Endothelial cell of umbilical vein (primary cell): ENCODE measurements at regions not wholly inside any gene's neighbourhood (a gene's known extent, or its start where the extent isn't known, plus 50 kb on each side); places are given as distances from the start of the nearest gene placed in this dataset.

Experiments used
- BruUV-seq: library from RNA; stranded (reverse); fragments of 400-500 nt; replicated peaks from 2 replicates; lab custom pipeline; 2021; lab: Mats Ljungman, UMichigan
- CTCF ChIA-PET: fragments of 300-600, 350-600 bp; sonication (Branson Sonifier 250); formaldehyde crosslinking; loops from one replicate; lab custom pipeline; 2021; ENCODE audit warnings: antibody characterized with exemption, inconsistent platforms; lab: Charles Lee
- POLR2A ChIA-PET: fragments of 300-600, 350-600 bp; sonication (Branson Sonifier 250); formaldehyde crosslinking; loops from one replicate; lab custom pipeline; 2021; ENCODE audit warnings: antibody characterized with exemption, inconsistent platforms; lab: Charles Lee
- DNase-seq: peaks from one replicate; pipeline ENCODE4 v3.0.0-alpha.2; 2011; ENCODE audit warnings: low read depth, low spot score
- FAIRE-seq: peaks from 2 replicates; lab custom pipeline; 2011; peaks lifted over from hg19 to GRCh38; lab: Jason Lieb, UNC
- H2AFZ ChIP-seq: 2 replicates; pipeline ENCODE4 v1.6.0; 2012; ENCODE audit warnings: low read depth, low read length, control low read depth, inconsistent platforms
- H3K27ac ChIP-seq: 2 replicates; pipeline ENCODE4 v1.5.1; 2011; ENCODE audit warnings: low read depth, mild to moderate bottlenecking, control low read depth, low read length, moderate library complexity; ENCODE audit not compliant: insufficient read depth
- H3K27me3 ChIP-seq, 2 experiments: 2 replicates each; pipeline versions ENCODE4 v1.6.0 to v1.6.1; 2011; ENCODE audit warnings: low read length in 2 of 2, mixed read lengths in 1 of 2; ENCODE audit not compliant: control insufficient read depth in 2 of 2, insufficient read depth in 2 of 2
- H3K36me3 ChIP-seq, 2 experiments: 2 replicates in 1 of 2; 3 replicates in 1 of 2; pipeline ENCODE4 v1.5.1; 2011; ENCODE audit warnings: low read length in 2 of 2, mild to moderate bottlenecking in 1 of 2, moderate library complexity in 1 of 2; ENCODE audit not compliant: control insufficient read depth in 2 of 2, insufficient read depth in 2 of 2; ENCODE audit errors: extremely low read depth in 1 of 2
- H3K4me1 ChIP-seq: 3 replicates; pipeline ENCODE4 v1.5.1; 2011; ENCODE audit warnings: mild to moderate bottlenecking, low read length; ENCODE audit not compliant: control insufficient read depth, insufficient read depth; ENCODE audit errors: extremely low read depth
- H3K4me2 ChIP-seq: 2 replicates; pipeline ENCODE4 v1.6.1; 2011; ENCODE audit warnings: low read length, control low read depth, mixed read lengths; ENCODE audit not compliant: insufficient read depth
- H3K4me3 ChIP-seq, 3 experiments: fragments of 200-600 bp in 1 of 3; sonication (generic), shearing (Covaris generic) in 1 of 3; replicated peaks in 1 of 3; 2 replicates each; pipeline ENCODE4 v1.5.1; 2011 to 2016; ENCODE audit warnings: control low read depth in 3 of 3, low read length in 3 of 3, mild to moderate bottlenecking in 2 of 3, inconsistent platforms in 1 of 3, low read depth in 1 of 3, moderate library complexity in 1 of 3; ENCODE audit not compliant: insufficient read depth in 1 of 3
- H3K79me2 ChIP-seq: 2 replicates; pipeline ENCODE4 v1.6.0; 2012; ENCODE audit warnings: low read length, inconsistent platforms; ENCODE audit not compliant: control insufficient read depth, insufficient read depth
- H3K9ac ChIP-seq: replicated peaks from 2 replicates; pipeline ENCODE3; 2011; ENCODE audit warnings: low read length, control low read depth; ENCODE audit not compliant: insufficient read depth; ENCODE audit errors: extremely low read depth
- H3K9me1 ChIP-seq: replicated peaks from 3 replicates; pipeline ENCODE4 v1.6.0; 2011; ENCODE audit warnings: mild to moderate bottlenecking, low read length; ENCODE audit not compliant: control insufficient read depth, insufficient read depth; ENCODE audit errors: extremely low read depth
- H3K9me3 ChIP-seq: replicated peaks from 2 replicates; pipeline ENCODE4 v1.5.1; 2012; ENCODE audit warnings: low read length, inconsistent platforms; ENCODE audit not compliant: control insufficient read depth, insufficient read depth
- H4K20me1 ChIP-seq: replicated peaks from 2 replicates; pipeline ENCODE3; 2011; ENCODE audit warnings: mild to moderate bottlenecking, low read length; ENCODE audit not compliant: control insufficient read depth, insufficient read depth; ENCODE audit errors: extremely low read depth
- EZH2 ChIP-seq: IDR thresholded peaks from 2 replicates; pipeline ENCODE4 v1.6.1; 2012; ENCODE audit warnings: borderline replicate concordance, low read depth, mild to moderate bottlenecking, moderate library complexity, low read length, inconsistent platforms; ENCODE audit not compliant: severe bottlenecking
- FOS ChIP-seq: IDR thresholded peaks from 2 replicates; pipeline ENCODE4 v1.6.1; 2011; ENCODE audit warnings: mild to moderate bottlenecking, low read length, moderate library complexity, borderline replicate concordance; ENCODE audit not compliant: insufficient read depth
- GATA2 ChIP-seq: IDR thresholded peaks from 2 replicates; pipeline ENCODE4 v1.7.0; 2011; ENCODE audit warnings: low read depth, mild to moderate bottlenecking, moderate library complexity, mixed read lengths, low read length; ENCODE audit not compliant: insufficient read length, insufficient read depth
- JUN ChIP-seq: IDR thresholded peaks from 2 replicates; pipeline ENCODE4 v1.6.1; 2011; ENCODE audit warnings: borderline replicate concordance, low read depth; ENCODE audit not compliant: insufficient read length, insufficient read depth
- MYC ChIP-seq: IDR thresholded peaks from one replicate; pipeline ENCODE4 v1.6.1; 2011; ENCODE audit warnings: mild to moderate bottlenecking, low read depth, low read length
- POLR2A ChIP-seq: IDR thresholded peaks from 2 replicates; pipeline ENCODE4 v1.6.1; 2012; ENCODE audit warnings: low read depth, mild to moderate bottlenecking, control low read depth, low read length
- POLR2AphosphoS5 ChIP-seq: IDR thresholded peaks from 2 replicates; pipeline ENCODE4 v1.6.1; 2012; ENCODE audit warnings: low read depth, mild to moderate bottlenecking, control low read depth, low read length, moderate library complexity; ENCODE audit not compliant: insufficient read depth
- dilution Hi-C: fragments of 300-500 bp; cut with MboI; formaldehyde crosslinking; loops from one replicate; pipeline ENCODE4 v1.15.0; 2019; ENCODE audit warnings: low sequenced_read_pairs; ENCODE audit not compliant: extremely low pct_ligation_motif_present
- intact Hi-C: fragments of 100-400 bp; cut with micrococcal nuclease; formaldehyde crosslinking; loops from one replicate; pipeline ENCODE4 v1.10.0; 2022
- TF ChIP-seq, protein P1 (sequence below), 2 donors: IDR thresholded peaks; 1 replicate in 1 of 2; 2 replicates in 1 of 2; pipeline ENCODE4 v1.5.1; 2011; ENCODE audit warnings: low read length in 2 of 2, mild to moderate bottlenecking in 2 of 2, moderate library complexity in 2 of 2, control low read depth in 1 of 2, inconsistent platforms in 1 of 2, low read depth in 1 of 2; ENCODE audit not compliant: insufficient read depth in 1 of 2; ENCODE audit errors: extremely low read depth in 1 of 2
- TF ChIP-seq, protein P2 (sequence below): IDR thresholded peaks from 2 replicates; pipeline ENCODE4 v1.6.1; 2011; ENCODE audit not compliant: insufficient read depth, insufficient read length

DNA sequence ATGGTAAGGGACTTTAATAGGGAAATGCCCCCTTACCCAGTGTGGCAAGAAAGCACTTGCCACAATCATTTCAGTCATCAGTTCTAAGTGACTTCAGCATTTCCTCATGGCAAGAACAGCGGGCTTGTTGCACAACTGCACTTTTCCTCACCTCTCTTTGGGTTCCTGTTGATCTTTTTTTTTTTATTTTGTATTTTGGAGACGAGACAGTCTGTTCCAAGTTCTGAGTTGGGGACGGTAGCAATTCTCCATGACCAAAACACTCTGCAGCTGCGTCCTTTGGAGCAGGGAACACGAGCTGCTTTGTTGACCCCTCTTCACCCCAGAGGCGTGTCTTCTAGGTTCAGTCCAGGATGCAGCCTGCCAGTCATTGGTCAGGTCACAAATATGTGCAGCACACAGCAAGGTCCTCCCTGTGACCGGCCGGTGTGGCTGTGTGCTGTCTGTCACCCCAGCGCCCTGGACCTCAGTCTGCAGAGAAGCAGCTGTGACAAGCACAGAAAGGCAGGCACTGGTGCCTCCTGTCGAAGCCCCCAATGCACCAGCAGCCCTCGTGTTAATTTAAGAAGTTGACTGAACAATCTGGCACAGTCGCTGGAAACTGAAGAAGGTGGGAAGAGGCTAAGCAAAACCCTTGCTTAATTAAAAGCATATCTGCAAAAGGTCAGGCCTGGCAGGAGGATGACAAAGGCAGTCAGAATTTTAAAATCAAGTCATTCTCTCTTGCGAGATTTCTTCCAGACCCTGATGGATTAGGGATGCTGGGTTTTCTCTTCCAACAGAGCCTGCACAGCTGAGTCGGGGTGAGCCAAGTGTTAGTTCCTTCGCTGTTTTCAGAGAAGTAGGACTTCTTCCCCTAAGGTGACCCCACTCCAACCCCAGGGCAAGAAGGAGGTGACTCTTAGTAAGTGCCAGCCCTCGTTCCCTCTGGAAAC lies 96.7 kb upstream of the COPS8 start:
- dilution Hi-C loops (no loop called here), intact Hi-C loops (no loop called here)
- Histone ChIP-seq H3K27ac (no peak overlapping the region), H2AFZ (no peak overlapping the region), H3K36me3 (no peaks in the 10 kb centered on the region), H3K4me1 (no peaks in the 10 kb centered on the region), H4K20me1 (no peaks in the 10 kb centered on the region), H3K9ac (no peak overlapping the region), H3K27me3 (peaks cover 0 to 2% of the 10 kb centered on the region in 2 experiments), H3K79me2 (no peaks in the 10 kb centered on the region), H3K4me3 (no peak overlapping the region), H3K9me1 (no peaks in the 10 kb centered on the region), H3K4me2 (no peak overlapping the region), H3K9me3 (no peaks in the 10 kb centered on the region)
- ChIA-PET CTCF (no interaction called here), POLR2A (no interaction called here)
- peak; percentile 55 for DNase-seq
- BruUV-seq: no TSS peak
- TF ChIP-seq POLR2A (no peak), JUN (no peak), FOS (no peak), EZH2 (no peak), MYC (no peak), POLR2AphosphoS5 (no peak), GATA2 (no peak)
- TF ChIP-seq, protein P1, sequence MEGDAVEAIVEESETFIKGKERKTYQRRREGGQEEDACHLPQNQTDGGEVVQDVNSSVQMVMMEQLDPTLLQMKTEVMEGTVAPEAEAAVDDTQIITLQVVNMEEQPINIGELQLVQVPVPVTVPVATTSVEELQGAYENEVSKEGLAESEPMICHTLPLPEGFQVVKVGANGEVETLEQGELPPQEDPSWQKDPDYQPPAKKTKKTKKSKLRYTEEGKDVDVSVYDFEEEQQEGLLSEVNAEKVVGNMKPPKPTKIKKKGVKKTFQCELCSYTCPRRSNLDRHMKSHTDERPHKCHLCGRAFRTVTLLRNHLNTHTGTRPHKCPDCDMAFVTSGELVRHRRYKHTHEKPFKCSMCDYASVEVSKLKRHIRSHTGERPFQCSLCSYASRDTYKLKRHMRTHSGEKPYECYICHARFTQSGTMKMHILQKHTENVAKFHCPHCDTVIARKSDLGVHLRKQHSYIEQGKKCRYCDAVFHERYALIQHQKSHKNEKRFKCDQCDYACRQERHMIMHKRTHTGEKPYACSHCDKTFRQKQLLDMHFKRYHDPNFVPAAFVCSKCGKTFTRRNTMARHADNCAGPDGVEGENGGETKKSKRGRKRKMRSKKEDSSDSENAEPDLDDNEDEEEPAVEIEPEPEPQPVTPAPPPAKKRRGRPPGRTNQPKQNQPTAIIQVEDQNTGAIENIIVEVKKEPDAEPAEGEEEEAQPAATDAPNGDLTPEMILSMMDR (IDR thresholded peaks at IDR 0.05; ENCODE audit: extremely low read depth in 1 of 2, insufficient read depth in 1 of 2, low read depth in 1 of 2, low read length in 2 of 2): no peak
- TF ChIP-seq, protein P2, sequence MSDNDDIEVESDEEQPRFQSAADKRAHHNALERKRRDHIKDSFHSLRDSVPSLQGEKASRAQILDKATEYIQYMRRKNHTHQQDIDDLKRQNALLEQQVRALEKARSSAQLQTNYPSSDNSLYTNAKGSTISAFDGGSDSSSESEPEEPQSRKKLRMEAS: no peak
- FAIRE-seq: no peak
